GM20000 (cell line): ENCODE measurements at regions not wholly inside any gene's neighbourhood (a gene's known extent, or its start where the extent isn't known, plus 50 kb on each side); places are given as distances from the start of the nearest gene placed in this dataset.

Experiments
- DNase-seq: peaks from one replicate; pipeline ENCODE4 v3.0.0; 2012; ENCODE audit warnings: low spot score
- TF ChIP-seq, protein P1 (sequence below): IDR thresholded peaks from 2 replicates; pipeline ENCODE4 v1.5.1; 2012; ENCODE audit warnings: mild to moderate bottlenecking, control low read depth; ENCODE audit errors: extremely low read depth, missing control alignments

DNA sequence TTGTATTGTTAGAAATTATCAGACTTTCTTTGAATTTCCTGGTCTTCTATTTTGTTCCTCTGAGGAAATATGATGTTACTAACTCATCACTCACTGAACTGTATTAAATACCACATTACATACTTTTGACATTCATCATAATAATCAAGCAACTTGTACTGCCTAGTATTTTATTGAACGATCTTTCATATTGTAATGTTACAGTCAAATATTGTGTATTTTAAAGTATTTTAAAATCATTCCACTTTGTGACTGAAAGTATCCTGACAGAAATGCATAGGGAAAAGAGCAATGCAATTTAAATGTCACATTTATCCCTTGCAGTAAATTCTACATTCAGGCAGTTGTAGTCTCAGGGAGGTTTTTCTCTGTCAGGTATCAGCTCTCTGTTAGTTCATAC, 1557.4 kb downstream of the CDH8 start:
- TF ChIP-seq, protein P1, sequence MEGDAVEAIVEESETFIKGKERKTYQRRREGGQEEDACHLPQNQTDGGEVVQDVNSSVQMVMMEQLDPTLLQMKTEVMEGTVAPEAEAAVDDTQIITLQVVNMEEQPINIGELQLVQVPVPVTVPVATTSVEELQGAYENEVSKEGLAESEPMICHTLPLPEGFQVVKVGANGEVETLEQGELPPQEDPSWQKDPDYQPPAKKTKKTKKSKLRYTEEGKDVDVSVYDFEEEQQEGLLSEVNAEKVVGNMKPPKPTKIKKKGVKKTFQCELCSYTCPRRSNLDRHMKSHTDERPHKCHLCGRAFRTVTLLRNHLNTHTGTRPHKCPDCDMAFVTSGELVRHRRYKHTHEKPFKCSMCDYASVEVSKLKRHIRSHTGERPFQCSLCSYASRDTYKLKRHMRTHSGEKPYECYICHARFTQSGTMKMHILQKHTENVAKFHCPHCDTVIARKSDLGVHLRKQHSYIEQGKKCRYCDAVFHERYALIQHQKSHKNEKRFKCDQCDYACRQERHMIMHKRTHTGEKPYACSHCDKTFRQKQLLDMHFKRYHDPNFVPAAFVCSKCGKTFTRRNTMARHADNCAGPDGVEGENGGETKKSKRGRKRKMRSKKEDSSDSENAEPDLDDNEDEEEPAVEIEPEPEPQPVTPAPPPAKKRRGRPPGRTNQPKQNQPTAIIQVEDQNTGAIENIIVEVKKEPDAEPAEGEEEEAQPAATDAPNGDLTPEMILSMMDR: no peak
- no peak for DNase-seq

DNA sequence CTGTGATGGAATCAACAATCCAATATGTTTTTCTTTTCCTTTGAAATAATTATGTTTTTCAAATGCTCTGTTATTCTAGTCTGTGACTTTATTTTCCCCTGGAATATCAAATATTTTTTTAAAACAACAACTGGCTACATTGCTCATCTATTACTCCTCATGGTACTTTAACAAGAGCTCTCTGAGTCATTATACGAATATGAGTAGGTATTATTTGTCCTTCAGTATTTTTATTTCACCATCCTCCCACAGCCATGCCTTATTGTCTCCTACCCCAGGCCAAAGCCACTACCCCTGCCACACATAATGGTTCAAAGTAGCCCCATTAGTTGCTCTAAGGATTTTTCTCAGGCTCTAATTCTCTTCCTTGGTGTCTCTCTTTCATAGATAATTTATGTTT, 1572.3 kb downstream of the CDH8 start:
- DNase-seq: no peak
- TF ChIP-seq, protein P1: no peak

DNA sequence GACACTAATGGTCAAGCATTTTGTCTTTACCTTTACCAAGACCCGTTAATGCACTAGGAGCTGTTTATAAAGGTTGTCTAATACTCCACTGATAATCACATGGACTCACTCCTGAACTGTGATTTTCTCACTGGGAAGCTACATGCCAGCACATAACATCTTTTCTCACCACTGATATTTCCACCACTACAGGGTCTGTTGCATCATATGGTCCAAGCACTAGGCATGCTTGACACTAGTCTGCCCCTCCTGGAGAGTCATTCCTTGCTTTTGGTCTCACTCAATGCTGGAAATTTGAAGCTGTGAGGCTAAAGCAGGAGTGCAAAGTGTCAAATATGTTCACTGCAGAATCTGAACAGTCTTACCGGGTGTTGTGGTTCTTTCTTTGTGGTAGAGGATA, 1576.8 kb downstream of the CDH8 start:
- no peak for DNase-seq
- TF ChIP-seq, protein P1: no peak

DNA sequence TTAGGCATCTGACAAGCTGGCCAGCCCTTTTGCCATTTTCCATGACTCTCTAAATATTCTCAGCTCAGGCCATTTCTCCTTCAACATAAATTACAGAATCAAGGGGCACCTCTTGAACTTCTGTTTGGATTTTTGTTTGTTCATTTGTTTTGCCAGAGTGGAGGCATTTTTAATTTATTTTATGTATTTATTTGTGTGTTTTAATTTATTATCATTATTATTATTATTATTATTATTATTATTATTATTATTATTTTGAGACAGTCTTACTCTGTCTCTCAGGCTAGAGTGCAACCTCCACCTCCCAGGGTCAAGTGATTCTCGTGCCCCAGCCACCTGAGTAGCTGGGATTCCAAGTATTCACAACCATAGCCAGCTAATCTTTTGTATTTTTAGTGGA, 1578.0 kb downstream of the CDH8 start:
- DNase-seq: no peak
- TF ChIP-seq, protein P1: no peak

DNA sequence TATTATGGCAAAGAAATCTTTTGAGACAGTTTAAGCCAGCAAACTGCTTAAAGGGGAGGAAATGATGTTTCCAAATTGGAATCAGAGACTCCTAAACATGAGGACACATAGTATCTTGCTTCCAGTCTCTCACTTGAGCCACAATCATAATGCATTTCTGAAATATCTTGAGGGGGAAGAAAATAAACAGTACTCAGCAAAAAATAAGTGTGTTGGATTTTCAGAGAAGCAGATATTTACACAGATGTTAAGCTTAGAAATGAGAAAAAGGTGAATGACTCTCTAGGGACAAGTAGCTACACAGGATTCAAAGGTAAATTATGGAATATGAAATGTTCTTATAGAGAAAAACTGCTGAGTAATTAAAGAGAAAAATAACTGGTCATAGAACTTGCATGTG, 1583.6 kb downstream of the CDH8 start:
- TF ChIP-seq, protein P1: no peak
- DNase-seq: no peak

DNA sequence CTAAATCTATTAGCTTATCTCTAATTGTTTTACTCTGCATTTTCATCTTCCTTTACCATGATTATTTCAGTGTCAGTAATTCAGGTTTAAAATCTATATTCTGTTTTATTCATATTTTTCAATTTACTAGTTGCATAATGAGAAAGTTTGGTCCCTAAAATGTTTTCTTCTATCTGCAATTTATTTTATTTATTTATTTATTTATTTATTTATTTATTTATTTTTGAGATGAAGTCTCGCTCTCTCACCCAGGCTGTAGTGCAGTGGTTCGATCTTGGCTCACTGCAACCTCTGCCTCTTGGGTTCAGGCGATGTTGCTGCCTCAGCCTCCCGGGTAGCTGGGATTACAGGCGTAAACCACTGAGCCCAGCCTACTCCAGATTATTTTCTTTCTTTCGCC, 1597.3 kb downstream of the CDH8 start:
- no peak for DNase-seq
- TF ChIP-seq, protein P1: no peak

DNA sequence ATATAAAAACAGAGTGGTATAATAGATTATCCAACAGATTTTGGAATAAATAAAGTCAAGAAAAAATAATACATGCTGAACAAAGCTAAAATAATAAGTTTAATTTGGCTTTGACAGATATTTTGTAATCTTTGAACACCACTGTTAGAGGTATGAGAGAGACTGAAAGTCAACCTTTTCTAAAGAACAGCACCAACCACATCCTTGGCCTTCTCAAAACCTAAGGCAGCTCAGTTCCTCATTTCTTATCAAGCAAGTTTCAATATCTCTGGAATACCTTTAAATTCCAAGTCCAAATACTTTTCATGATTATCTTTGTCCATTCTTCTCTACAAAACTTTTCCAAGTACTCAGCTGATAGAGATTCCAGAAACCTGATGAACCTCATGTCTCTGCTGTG, 1603.8 kb downstream of the CDH8 start:
- no peak for DNase-seq
- TF ChIP-seq, protein P1: no peak
